ENCODE measurements at regions not wholly inside any gene's neighbourhood (a gene's known extent, or its start where the extent isn't known, plus 50 kb on each side); places are given as distances from the start of the nearest gene placed in this dataset.

DNA sequence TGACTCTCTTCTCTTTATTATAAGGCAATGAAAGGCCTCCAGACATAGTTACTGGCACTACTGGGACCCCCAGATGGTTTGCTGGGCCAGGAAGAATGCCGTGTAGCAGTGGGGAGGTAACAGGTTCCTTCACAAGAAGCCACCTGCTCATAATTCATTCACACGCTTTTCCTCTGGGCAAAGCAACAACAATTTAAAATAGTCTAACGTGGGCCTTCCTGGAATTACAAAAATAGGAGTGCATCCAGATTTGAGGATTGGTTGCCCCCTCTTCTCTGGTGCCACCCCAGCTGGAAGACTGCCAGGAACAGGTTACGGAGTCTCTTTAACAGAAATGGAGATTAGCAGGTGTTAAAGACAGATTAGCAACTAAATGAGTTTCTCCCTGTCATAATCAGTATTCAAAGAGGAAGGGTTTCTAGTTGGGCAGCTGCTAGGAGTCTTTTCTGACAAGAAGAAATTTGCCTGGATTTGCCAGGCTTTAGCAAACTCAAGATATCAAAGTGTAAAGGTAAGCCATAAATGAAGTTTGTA is 409.6 kb downstream of the NPIPA8 start:
- Mint-ChIP-seq H3K4me3 (no peak overlapping the region), H3K4me1 (no peaks in the 10 kb centered on the region), H3K9me3 (peaks cover 7% of the 10 kb centered on the region), H3K36me3 (ENCODE audit: low read depth) (no peaks in the 10 kb centered on the region), H3K27me3 (peaks cover 18% of the 10 kb centered on the region), H3K27ac (no peak overlapping the region)
- intact Hi-C loops (cut with micrococcal nuclease), result no loop called here
- CTCF ChIA-PET, result no interaction called here
- DNase-seq, result no peak
- TF ChIP-seq, protein P1, sequence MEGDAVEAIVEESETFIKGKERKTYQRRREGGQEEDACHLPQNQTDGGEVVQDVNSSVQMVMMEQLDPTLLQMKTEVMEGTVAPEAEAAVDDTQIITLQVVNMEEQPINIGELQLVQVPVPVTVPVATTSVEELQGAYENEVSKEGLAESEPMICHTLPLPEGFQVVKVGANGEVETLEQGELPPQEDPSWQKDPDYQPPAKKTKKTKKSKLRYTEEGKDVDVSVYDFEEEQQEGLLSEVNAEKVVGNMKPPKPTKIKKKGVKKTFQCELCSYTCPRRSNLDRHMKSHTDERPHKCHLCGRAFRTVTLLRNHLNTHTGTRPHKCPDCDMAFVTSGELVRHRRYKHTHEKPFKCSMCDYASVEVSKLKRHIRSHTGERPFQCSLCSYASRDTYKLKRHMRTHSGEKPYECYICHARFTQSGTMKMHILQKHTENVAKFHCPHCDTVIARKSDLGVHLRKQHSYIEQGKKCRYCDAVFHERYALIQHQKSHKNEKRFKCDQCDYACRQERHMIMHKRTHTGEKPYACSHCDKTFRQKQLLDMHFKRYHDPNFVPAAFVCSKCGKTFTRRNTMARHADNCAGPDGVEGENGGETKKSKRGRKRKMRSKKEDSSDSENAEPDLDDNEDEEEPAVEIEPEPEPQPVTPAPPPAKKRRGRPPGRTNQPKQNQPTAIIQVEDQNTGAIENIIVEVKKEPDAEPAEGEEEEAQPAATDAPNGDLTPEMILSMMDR (IDR thresholded peaks at IDR 0.05), result no peak
- POLR2A ChIA-PET, result no interaction called here
- no peak for ATAC-seq (ENCODE audit: low read depth)

DNA sequence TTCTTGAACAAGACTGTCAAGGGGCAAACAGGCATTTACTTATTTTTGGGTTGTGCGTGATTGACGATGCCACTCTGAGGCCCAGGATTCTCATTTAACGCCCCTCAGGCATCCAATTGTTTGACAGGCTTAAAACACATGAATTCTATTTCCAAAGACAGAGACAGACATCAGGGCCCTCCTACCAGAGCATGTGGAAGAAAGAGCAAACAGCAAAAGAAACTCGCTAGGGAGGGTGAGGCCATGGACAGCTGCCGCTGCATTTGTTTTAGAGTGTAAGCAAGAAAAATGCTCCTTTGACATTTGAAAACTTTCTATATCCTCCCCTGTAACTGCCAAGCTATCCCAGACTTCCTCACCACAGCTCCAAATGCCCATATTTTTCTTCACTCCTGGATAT is 410.1 kb downstream of the NPIPA8 start:
- intact Hi-C loops (cut with micrococcal nuclease), result no loop called here
- no peak for DNase-seq
- Mint-ChIP-seq H3K36me3 (ENCODE audit: low read depth) (no peaks in the 10 kb centered on the region), H3K4me1 (no peaks in the 10 kb centered on the region), H3K4me3 (no peak overlapping the region), H3K27me3 (peaks cover 17% of the 10 kb centered on the region), H3K27ac (no peak overlapping the region), H3K9me3 (peaks cover 7% of the 10 kb centered on the region)
- no peak for ATAC-seq (ENCODE audit: low read depth)
- ChIA-PET CTCF (no interaction called here), POLR2A (no interaction called here)
- TF ChIP-seq, protein P1 (IDR thresholded peaks at IDR 0.05), result no peak

DNA sequence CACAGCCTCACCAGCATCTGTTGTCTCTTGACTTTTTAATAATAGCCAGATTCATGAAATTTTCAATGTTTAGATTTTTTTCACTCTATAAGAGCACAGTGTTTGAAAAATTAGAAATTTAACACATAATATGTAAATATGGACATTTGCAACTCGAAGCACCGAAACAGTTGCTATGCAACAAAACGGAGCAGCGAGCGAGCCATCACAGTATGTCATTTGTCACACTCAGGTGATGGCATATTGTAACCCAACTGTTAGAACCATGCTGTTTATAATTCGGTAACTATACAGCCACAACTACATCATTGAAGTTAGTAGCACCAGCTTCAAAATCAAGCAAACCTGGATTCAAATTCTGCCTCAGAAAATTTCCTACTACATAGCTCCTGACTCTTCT is 410.8 kb downstream of the NPIPA8 start:
- Mint-ChIP-seq H3K9me3 (peaks cover 7% of the 10 kb centered on the region), H3K27ac (no peak overlapping the region), H3K4me3 (no peak overlapping the region), H3K36me3 (ENCODE audit: low read depth) (no peaks in the 10 kb centered on the region), H3K4me1 (no peaks in the 10 kb centered on the region), H3K27me3 (peaks cover 16% of the 10 kb centered on the region)
- ATAC-seq (ENCODE audit: low read depth) (no peak), DNase-seq (no peak)
- ChIA-PET POLR2A (no interaction called here), CTCF (no interaction called here)
- intact Hi-C loops (cut with micrococcal nuclease), result no loop called here
- TF ChIP-seq, protein P1 (IDR thresholded peaks at IDR 0.05), result no peak

DNA sequence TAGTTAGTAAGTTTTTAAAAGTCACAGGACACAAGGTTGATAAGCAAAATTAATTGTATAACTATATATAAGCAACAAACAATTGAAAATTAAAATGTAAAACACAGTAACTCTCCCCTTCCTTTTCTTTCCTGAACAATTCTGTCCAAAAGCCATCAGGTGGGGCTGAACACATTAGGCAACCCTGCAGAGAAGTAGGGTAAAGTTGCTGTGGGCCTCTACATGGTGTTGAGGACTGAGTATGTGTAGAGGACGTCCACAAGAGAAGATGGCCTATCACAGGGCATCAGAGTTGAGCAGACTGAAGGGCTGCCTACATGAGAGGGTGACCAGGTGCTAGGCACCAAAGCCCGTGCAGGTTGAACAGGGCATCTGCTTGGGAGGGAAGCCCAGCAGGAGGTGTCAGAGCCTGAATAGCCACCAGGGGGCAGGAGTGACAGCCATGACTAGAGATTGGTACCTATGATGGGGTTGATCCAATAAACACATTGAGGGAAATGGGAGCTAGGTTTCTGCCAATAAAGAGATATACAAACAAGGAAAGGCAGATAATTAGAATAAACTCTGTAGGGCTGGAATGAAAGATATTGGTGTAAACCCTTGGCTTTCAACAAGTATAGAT is 415.1 kb downstream of the NPIPA8 start:
- peak; percentile 34 for ATAC-seq (ENCODE audit: low read depth)
- no peaks in the 10 kb centered on the region for H3K36me3 Mint-ChIP-seq (ENCODE audit: low read depth)
- H3K27me3 Mint-ChIP-seq, result peaks cover 13% of the 10 kb centered on the region
- H3K4me1 Mint-ChIP-seq, result no peaks in the 10 kb centered on the region
- no peak overlapping the region for H3K4me3 Mint-ChIP-seq
- ChIA-PET POLR2A (no interaction called here), CTCF (no interaction called here)
- no peak overlapping the region for H3K27ac Mint-ChIP-seq
- peaks cover 10% of the 10 kb centered on the region for H3K9me3 Mint-ChIP-seq
- peak; percentile 21 for DNase-seq
- intact Hi-C loops (cut with micrococcal nuclease), result no loop called here
- TF ChIP-seq, protein P1 (IDR thresholded peaks at IDR 0.05), result no peak

DNA sequence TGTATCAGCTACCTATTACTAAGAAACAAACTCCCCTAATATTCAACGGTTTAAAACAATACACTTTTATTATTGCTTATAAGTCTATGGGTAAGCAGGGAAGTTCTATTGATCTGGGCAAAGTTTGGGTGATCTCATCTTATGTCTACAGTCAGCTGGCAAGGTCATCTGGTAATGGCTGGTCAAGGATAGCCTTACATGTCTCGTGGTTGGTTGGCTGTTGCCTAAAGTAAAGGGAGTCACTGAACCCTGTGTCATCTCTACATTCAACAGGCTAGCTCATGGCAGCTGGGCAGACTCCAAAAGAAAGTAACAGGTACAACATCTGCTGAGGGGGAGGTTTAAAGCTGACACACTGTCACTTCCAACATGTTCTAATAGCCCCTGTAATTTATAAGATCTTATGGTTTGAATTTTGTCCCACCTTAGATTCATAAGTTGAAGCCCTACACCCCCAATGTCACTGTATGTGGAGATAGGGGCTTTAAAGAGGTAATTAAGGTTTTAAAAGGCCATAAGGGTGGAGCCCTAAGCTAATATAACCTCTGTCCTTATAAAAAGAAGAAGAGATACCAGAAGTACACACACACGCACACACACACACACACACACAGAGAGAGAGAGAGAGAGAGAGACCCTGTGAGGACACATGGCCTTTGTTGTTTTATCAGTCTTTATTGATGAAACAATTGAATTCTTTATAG is 419.1 kb downstream of the NPIPA8 start:
- Mint-ChIP-seq H3K36me3 (ENCODE audit: low read depth) (no peaks in the 10 kb centered on the region), H3K4me1 (no peaks in the 10 kb centered on the region), H3K27ac (no peak overlapping the region), H3K9me3 (peaks cover 16% of the 10 kb centered on the region), H3K4me3 (no peak overlapping the region), H3K27me3 (peaks cover 6% of the 10 kb centered on the region)
- DNase-seq (no peak), ATAC-seq (ENCODE audit: low read depth) (no peak)
- intact Hi-C loops (cut with micrococcal nuclease), result no loop called here
- POLR2A ChIA-PET, result no interaction called here
- CTCF ChIA-PET, result no interaction called here
- TF ChIP-seq, protein P1 (IDR thresholded peaks at IDR 0.05), result no peak
